Muscle layer of colon (tissue), 2 donors: ENCODE measurements at regions not wholly inside any gene's neighbourhood (a gene's known extent, or its start where the extent isn't known, plus 50 kb on each side); places are given as distances from the start of the nearest gene placed in this dataset.
A peak's percentile ranks its signal among the peaks of the same experiment; 100 is the strongest.
"Not testable (repeated sequence)": the region's sequence is repeated elsewhere in the genome, so short reads cannot be mapped to it uniquely, and the experiment has no call there.

Experiments used
- H3K27ac ChIP-seq: one replicate; pipeline ENCODE4 v1.7.0; 2013; ENCODE audit warnings: low read depth, mild to moderate bottlenecking, low read length, moderate library complexity
- H3K27me3 ChIP-seq, 2 donors: one replicate each; pipeline ENCODE4 v1.7.0; 2013; ENCODE audit warnings: low read length in 2 of 2, mild to moderate bottlenecking in 2 of 2; ENCODE audit not compliant: insufficient read depth in 2 of 2, control insufficient read depth in 1 of 2
- H3K36me3 ChIP-seq: one replicate; pipeline ENCODE4 v1.7.0; 2013; ENCODE audit warnings: mild to moderate bottlenecking, low read length; ENCODE audit not compliant: insufficient read depth
- H3K4me1 ChIP-seq: one replicate; pipeline ENCODE4 v1.7.0; 2013; ENCODE audit warnings: mild to moderate bottlenecking, low read length; ENCODE audit not compliant: insufficient read depth
- H3K4me3 ChIP-seq, 2 donors: one replicate each; pipeline ENCODE4 v1.7.0; 2013; ENCODE audit warnings: low read length in 2 of 2, low read depth in 1 of 2, mild to moderate bottlenecking in 1 of 2, moderate library complexity in 1 of 2
- H3K9ac ChIP-seq: one replicate; pipeline ENCODE4 v1.7.0; 2013; ENCODE audit warnings: low read length
- H3K9me3 ChIP-seq: one replicate; pipeline ENCODE4 v1.7.0; 2013; ENCODE audit warnings: mild to moderate bottlenecking, low read length
- donor health status: abdominal sarcoma.
- donor health status: Adenocarcinoma of cecum.

DNA sequence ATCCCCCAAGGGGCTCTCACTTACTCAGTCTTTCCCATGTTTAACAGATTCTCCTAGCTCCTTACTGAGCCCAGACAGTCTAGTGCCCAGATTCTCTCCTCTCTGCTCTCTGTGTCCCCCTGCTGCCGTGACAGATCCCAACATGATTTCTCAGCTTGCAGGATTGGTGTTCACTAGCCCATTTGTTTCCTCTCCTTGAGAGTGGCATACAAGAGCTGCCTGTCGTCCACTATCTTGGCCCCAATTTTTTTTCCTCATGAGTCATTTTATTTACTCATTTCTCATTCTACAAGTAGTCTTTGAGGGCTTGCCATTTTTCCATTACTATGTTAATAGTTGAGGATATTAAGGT is 199.9 kb upstream of the FN1 start:
- Histone ChIP-seq H3K9me3 (no peaks in the 10 kb centered on the region), H3K9ac (no peak overlapping the region), H3K4me1 (no peaks in the 10 kb centered on the region), H3K36me3 (no peaks in the 10 kb centered on the region), H3K4me3 (no peak overlapping the region), H3K27me3 (no peaks in the 10 kb centered on the region), H3K27ac (no peak overlapping the region)

- Histone ChIP-seq H3K27ac (no peak overlapping the region), H3K36me3 (no peaks in the 10 kb centered on the region), H3K9ac (no peak overlapping the region), H3K4me1 (no peaks in the 10 kb centered on the region), H3K4me3 (no peak overlapping the region), H3K27me3 (no peaks in the 10 kb centered on the region), H3K9me3 (no peaks in the 10 kb centered on the region)
Measured at GRCh38 chr2:215635071-215635787, 199.4 kb upstream of the FN1 start.

- H3K27me3 ChIP-seq: no peaks in the 10 kb centered on the region
- no peaks in the 10 kb centered on the region for H3K36me3 ChIP-seq
- no peaks in the 10 kb centered on the region for H3K4me1 ChIP-seq
- no peak overlapping the region for H3K4me3 ChIP-seq
- no peak overlapping the region for H3K27ac ChIP-seq
- no peak overlapping the region for H3K9ac ChIP-seq
- no peaks in the 10 kb centered on the region for H3K9me3 ChIP-seq
Measured at GRCh38 chr2:215633360-215633759, 197.5 kb upstream of the FN1 start.

DNA sequence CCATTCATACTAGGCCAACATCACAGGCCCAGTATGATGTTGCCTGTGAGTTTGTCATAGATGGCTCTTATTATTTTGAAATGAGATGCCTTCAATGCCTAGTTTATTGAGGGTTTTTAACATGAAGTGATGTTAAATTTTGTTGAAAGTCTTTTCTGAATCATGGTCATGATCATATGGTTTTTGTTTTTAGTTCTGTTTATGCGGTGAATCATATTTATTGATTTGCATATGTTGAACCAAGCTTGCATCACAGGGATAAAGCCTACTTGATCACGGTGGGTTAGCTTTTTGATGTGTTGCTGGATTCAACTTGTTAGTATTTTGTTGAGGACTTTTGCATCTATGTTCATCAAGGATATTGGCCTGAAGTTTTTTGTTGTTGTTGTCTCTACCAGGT is 195.8 kb upstream of the FN1 start:
- H3K4me1 ChIP-seq: no peaks in the 10 kb centered on the region
- H3K9ac ChIP-seq: no peak overlapping the region
- H3K27ac ChIP-seq: no peak overlapping the region
- H3K9me3 ChIP-seq: no peaks in the 10 kb centered on the region
- no peaks in the 10 kb centered on the region for H3K36me3 ChIP-seq
- no peak overlapping the region for H3K4me3 ChIP-seq
- H3K27me3 ChIP-seq: no peaks in the 10 kb centered on the region

DNA sequence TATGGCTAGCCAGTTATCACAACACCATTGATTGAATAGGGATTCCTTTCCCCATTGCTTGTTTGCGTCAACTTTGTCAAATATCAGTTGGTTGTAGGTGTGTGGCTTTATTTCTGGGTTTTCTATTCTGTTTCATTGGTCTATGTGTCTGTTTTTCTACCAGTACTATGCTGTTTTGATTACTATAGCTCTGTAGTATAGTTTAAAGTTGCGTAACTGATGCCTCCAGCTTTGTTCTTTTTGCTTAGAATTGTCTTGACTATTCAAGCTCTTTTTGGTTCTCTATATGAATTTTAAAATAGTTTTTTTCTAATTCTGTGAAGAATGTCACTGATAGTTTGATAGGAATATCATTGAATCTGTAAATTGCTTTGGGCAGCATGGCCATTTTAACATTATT is 194.9 kb upstream of the FN1 start:
- not testable (repeated sequence) for H3K4me3 ChIP-seq, H3K4me1 ChIP-seq, H3K9ac ChIP-seq, H3K27ac ChIP-seq, H3K27me3 ChIP-seq, H3K9me3 ChIP-seq, H3K36me3 ChIP-seq

DNA sequence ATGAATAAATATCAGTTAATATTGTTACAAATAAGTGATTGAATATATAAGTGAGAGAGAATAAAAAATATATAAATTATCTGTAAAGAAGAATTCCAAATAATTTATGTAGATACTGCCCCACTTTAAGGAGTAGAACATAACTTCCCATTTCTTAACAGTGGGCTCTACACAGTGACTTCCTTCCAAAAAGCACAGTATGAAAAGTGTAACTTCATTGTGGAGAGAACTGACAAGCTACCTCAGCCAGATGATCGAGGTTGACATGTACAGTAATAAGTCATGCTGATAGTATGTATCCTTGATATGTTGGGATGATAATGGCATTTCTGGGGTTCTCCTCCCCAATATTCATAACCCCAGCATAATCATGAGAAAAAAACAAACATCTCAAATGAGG is 191.9 kb upstream of the FN1 start:
- no peaks in the 10 kb centered on the region for H3K27me3 ChIP-seq
- no peak overlapping the region for H3K9ac ChIP-seq
- H3K4me3 ChIP-seq: no peak overlapping the region
- peaks cover 19% of the 10 kb centered on the region for H3K4me1 ChIP-seq
- no peak overlapping the region for H3K27ac ChIP-seq
- H3K36me3 ChIP-seq: no peaks in the 10 kb centered on the region
- no peaks in the 10 kb centered on the region for H3K9me3 ChIP-seq

DNA sequence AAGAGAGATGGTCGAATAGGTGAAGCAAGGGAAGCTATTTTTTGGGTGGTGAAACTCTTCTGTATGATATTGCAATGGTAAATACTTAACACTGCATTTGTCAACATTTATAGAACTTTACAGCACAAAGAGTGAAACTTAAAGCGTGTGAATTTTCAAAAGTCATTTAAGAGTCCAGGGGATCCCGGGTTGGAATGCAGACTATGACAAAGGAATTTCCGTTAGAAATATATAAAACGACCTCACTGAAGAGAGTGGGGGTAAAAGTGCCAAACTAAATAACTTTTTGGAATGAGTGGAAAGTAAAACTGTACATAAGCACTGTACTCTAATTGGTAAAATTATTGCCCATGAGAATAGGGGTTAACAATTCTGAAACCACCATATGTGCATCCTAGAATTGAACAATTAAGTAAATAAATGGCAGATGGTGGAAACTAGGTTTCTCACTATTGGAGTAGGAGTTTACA is 191.0 kb upstream of the FN1 start:
- Histone ChIP-seq H3K27ac (no peak overlapping the region), H3K36me3 (no peaks in the 10 kb centered on the region), H3K27me3 (no peaks in the 10 kb centered on the region), H3K9ac (no peak overlapping the region), H3K4me3 (no peak overlapping the region), H3K4me1 (peaks cover 21% of the 10 kb centered on the region), H3K9me3 (no peaks in the 10 kb centered on the region)

- H3K27me3 ChIP-seq: no peaks in the 10 kb centered on the region
- no peaks in the 10 kb centered on the region for H3K9me3 ChIP-seq
- H3K9ac ChIP-seq: no peak overlapping the region
- H3K36me3 ChIP-seq: no peaks in the 10 kb centered on the region
- H3K27ac ChIP-seq: peak overlapping the region; percentile 7
- H3K4me1 ChIP-seq: peaks cover 23% of the 10 kb centered on the region
- H3K4me3 ChIP-seq: no peak overlapping the region
Measured at GRCh38 chr2:215626063-215626462, 190.2 kb upstream of the FN1 start.

GRCh38 chr2:215625207-215625606 is 189.3 kb upstream of the FN1 start:
- Histone ChIP-seq H3K27ac (peak overlapping the region; percentile 80), H3K4me3 (no peak overlapping the region), H3K9ac (no peak overlapping the region), H3K4me1 (peaks cover 23% of the 10 kb centered on the region), H3K36me3 (no peaks in the 10 kb centered on the region), H3K27me3 (no peaks in the 10 kb centered on the region), H3K9me3 (no peaks in the 10 kb centered on the region)

- no peak overlapping the region for H3K9ac ChIP-seq
- H3K27ac ChIP-seq: peak overlapping the region; percentile 81
- no peaks in the 10 kb centered on the region for H3K36me3 ChIP-seq
- no peak overlapping the region for H3K4me3 ChIP-seq
- no peaks in the 10 kb centered on the region for H3K9me3 ChIP-seq
- H3K4me1 ChIP-seq: peaks cover 31% of the 10 kb centered on the region
- no peaks in the 10 kb centered on the region for H3K27me3 ChIP-seq
Measured at GRCh38 chr2:215624423-215624829, 188.6 kb upstream of the FN1 start.

GRCh38 chr2:215622837-215623236 is 187.0 kb upstream of the FN1 start:
- H3K4me1 ChIP-seq: peaks cover 39% of the 10 kb centered on the region
- peak overlapping the region; percentile 41 for H3K27ac ChIP-seq

DNA sequence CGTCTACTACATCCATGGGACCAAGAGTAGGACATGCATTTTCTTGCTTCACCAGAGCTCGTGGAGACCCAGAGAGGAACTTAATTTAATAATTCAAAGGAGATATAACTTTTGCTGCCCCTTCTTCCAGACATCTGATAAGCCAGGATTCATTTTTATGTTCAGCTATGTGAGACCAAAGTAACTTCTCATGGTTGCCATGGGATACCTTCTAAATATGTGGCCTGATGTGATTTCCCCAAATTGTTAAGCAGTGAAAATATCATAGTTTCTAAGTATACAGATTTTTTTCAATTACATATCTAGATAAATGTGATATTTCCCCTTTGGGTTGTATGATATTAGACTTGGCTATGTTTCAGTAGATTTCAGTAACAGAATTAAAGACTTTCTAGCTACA is 185.5 kb upstream of the FN1 start:
- no peak overlapping the region for H3K4me3 ChIP-seq
- H3K4me1 ChIP-seq: peaks cover 39% of the 10 kb centered on the region
- H3K9me3 ChIP-seq: no peaks in the 10 kb centered on the region
- H3K9ac ChIP-seq: no peak overlapping the region
- H3K36me3 ChIP-seq: no peaks in the 10 kb centered on the region
- H3K27ac ChIP-seq: no peak overlapping the region
- no peaks in the 10 kb centered on the region for H3K27me3 ChIP-seq

More at GRCh38 chr2:215622837-215623236, 187.0 kb upstream of the FN1 start:
- H3K4me3 ChIP-seq: no peak overlapping the region
- no peaks in the 10 kb centered on the region for H3K36me3 ChIP-seq
- no peaks in the 10 kb centered on the region for H3K9me3 ChIP-seq
- H3K27me3 ChIP-seq: no peaks in the 10 kb centered on the region
- no peak overlapping the region for H3K9ac ChIP-seq
